ENCODE measurements at regions not wholly inside any gene's neighbourhood (a gene's known extent, or its start where the extent isn't known, plus 50 kb on each side); places are given as distances from the start of the nearest gene placed in this dataset.

- TF ChIP-seq CTCF (IDR thresholded peaks at IDR 0.05) = no peak
- TF ChIP-seq POLR2A (IDR thresholded peaks at IDR 0.05) = no peak
Observed at GRCh38 chr12:11556682-11557081, 92.8 kb upstream of the ETV6 start.
